GM12878 (cell line): ENCODE measurements at regions not wholly inside any gene's neighbourhood (a gene's known extent, or its start where the extent isn't known, plus 50 kb on each side); places are given as distances from the start of the nearest gene placed in this dataset.

Experiments used
- ATAC-seq: fragments of 200-7000 bp; cut with Tn5 transposase; 3 replicates; pipeline ENCODE4 v1.9.1; 2020; ENCODE audit warnings: mild to moderate bottlenecking, moderate library complexity
- BruUV-seq: library from RNA; stranded (reverse); fragments of 400-500 nt; replicated peaks from 2 replicates; lab custom pipeline; 2021; lab: Mats Ljungman, UMichigan
- CTCF ChIA-PET: fragments of 300-600 bp; sonication (Branson Sonifier 250); formaldehyde crosslinking; extraction: SDS; loops from one replicate; lab custom pipeline; 2021; ENCODE audit warnings: inconsistent platforms; lab: Yijun Ruan, JAX
- POLR2A ChIA-PET: fragments of 350-600 bp; formaldehyde crosslinking; extraction: SDS; loops from one replicate; lab custom pipeline; 2021; ENCODE audit warnings: inconsistent platforms; lab: Charles Lee
- RAD21 ChIA-PET: fragments of 300-600 bp; sonication (Branson Sonifier 250); formaldehyde crosslinking; loops from one replicate; lab custom pipeline; 2023; ENCODE audit warnings: antibody characterized with exemption; ENCODE audit not compliant: unreplicated experiment; lab: Charles Lee
- SMC1A ChIA-PET: fragments of 300-600 bp; sonication (Branson Sonifier 250); formaldehyde crosslinking; loops from one replicate; lab custom pipeline; 2023; ENCODE audit not compliant: unreplicated experiment, uncharacterized antibody; lab: Charles Lee
- DNase-seq: peaks from one replicate; pipeline ENCODE4 v3.0.0-alpha.2; 2011; ENCODE audit warnings: low read depth, low spot score
- FAIRE-seq: peaks from 3 replicates; lab custom pipeline; 2011; peaks lifted over from hg19 to GRCh38; lab: Jason Lieb, UNC
- H2AFZ ChIP-seq: 2 replicates; pipeline ENCODE4 v1.6.0; 2011; ENCODE audit warnings: low read depth, low read length, control low read depth; ENCODE audit not compliant: control insufficient read depth
- H3K27ac ChIP-seq: 2 replicates; pipeline ENCODE4 v1.5.1; 2011; ENCODE audit warnings: control low read depth; ENCODE audit not compliant: control insufficient read depth, insufficient read depth
- H3K27me3 ChIP-seq, 2 experiments: replicated peaks in 1 of 2; 2 replicates each; pipeline versions ENCODE4 v1.6.0 to v1.6.1; 2011; ENCODE audit warnings: low read length in 1 of 2; ENCODE audit not compliant: control insufficient read depth in 2 of 2, insufficient read depth in 2 of 2
- H3K36me3 ChIP-seq, 2 experiments: 2 replicates each; pipeline ENCODE4 v1.5.1; 2011; ENCODE audit warnings: low read length in 1 of 2; ENCODE audit not compliant: control insufficient read depth in 2 of 2, insufficient read depth in 2 of 2
- H3K4me1 ChIP-seq: 2 replicates; pipeline ENCODE4 v1.6.1; 2011; ENCODE audit warnings: mild to moderate bottlenecking, low read length, moderate library complexity, mixed read lengths; ENCODE audit not compliant: control insufficient read depth, insufficient read depth
- H3K4me2 ChIP-seq: 2 replicates; pipeline ENCODE4 v1.6.0; 2011; ENCODE audit warnings: control low read depth; ENCODE audit not compliant: control insufficient read depth, insufficient read depth
- H3K4me3 ChIP-seq: fragments of 200-600 bp; sonication (generic); 2 replicates; pipeline ENCODE4 v1.5.1; 2016
- H3K79me2 ChIP-seq: 2 replicates; pipeline ENCODE4 v1.6.0; 2011; ENCODE audit warnings: low read length; ENCODE audit not compliant: control insufficient read depth, insufficient read depth
- H3K9ac ChIP-seq: 2 replicates; pipeline ENCODE4 v1.8.0; 2011; ENCODE audit warnings: low read length, control low read depth, mixed read lengths; ENCODE audit not compliant: control insufficient read depth, insufficient read depth
- H3K9me3 ChIP-seq: replicated peaks from 3 replicates; pipeline ENCODE4 v1.5.1; 2011; ENCODE audit warnings: mild to moderate bottlenecking, low read length; ENCODE audit not compliant: control insufficient read depth, insufficient read depth
- H4K20me1 ChIP-seq: 2 replicates; pipeline ENCODE4 v1.6.0; 2011; ENCODE audit not compliant: control insufficient read depth, insufficient read depth
- ATF7 ChIP-seq: fragments of 450-650 bp; IDR thresholded peaks from 2 replicates; pipeline ENCODE4 v1.6.1; 2016; ENCODE audit warnings: low read depth, mild to moderate bottlenecking
- CBX5 ChIP-seq: sonication (generic); IDR thresholded peaks from 2 replicates; pipeline ENCODE4 v1.6.1; 2016; ENCODE audit warnings: low read depth, moderate library complexity, mild to moderate bottlenecking, inconsistent platforms
- EED ChIP-seq: sonication (generic); IDR thresholded peaks from 2 replicates; pipeline ENCODE4 v1.6.1; 2016; ENCODE audit warnings: antibody characterized with exemption, low read depth
- NFIC ChIP-seq: IDR thresholded peaks from 2 replicates; pipeline ENCODE4 v1.6.1; 2012; ENCODE audit warnings: low read depth, mild to moderate bottlenecking, inconsistent platforms, low read length, moderate library complexity
- NR2C2 ChIP-seq: IDR thresholded peaks from 2 replicates; pipeline ENCODE4 v1.6.1; 2011; ENCODE audit warnings: borderline replicate concordance, low read depth; ENCODE audit not compliant: control insufficient read depth, insufficient read length
- RAD51 ChIP-seq: fragments of 450-650 bp; IDR thresholded peaks from 2 replicates; pipeline ENCODE4 v1.6.1; 2016; ENCODE audit warnings: moderate library complexity, mild to moderate bottlenecking, inconsistent platforms
- SIN3A ChIP-seq: IDR thresholded peaks from 2 replicates; pipeline ENCODE4 v1.6.1; 2012; ENCODE audit warnings: low read depth, low read length, improper control_type of control experiment
- WGBS: methylation state at CpG from one replicate; pipeline ENCODE4 v1.1.6; 2016; ENCODE audit warnings: low lambda C conversion rate; ENCODE audit not compliant: insufficient replicate concordance, insufficient coverage; ENCODE audit errors: missing lambda C conversion rate; 5-methylcytosine and 5-hydroxymethylcytosine counted together
- in situ Hi-C: fragments of 300-500 bp; cut with MboI; formaldehyde crosslinking; loops from 9 replicates; pipeline ENCODE4 v1.14.3; 2018; ENCODE audit warnings: mixed read lengths
- intact Hi-C: fragments of 100-400 bp; cut with micrococcal nuclease; formaldehyde crosslinking; loops from one replicate; pipeline ENCODE4 v1.14.2; 2022; ENCODE audit not compliant: unreplicated experiment
- TF ChIP-seq, protein P1 (sequence below): fragments of 450-650 bp; conservative IDR thresholded peaks from 2 replicates; pipeline ENCODE4 v1.6.1; 2017; ENCODE audit warnings: mild to moderate bottlenecking, moderate library complexity
- TF ChIP-seq, protein P2 (sequence below): IDR thresholded peaks from 2 replicates; pipeline ENCODE4 v1.6.1; 2011; ENCODE audit warnings: borderline replicate concordance, low read depth, mild to moderate bottlenecking, moderate library complexity, mixed read lengths, low read length; ENCODE audit not compliant: insufficient read depth; ENCODE audit errors: extremely low read length
- TF ChIP-seq, protein P3 (sequence below): IDR thresholded peaks from 2 replicates; pipeline ENCODE4 v1.6.1; 2012; ENCODE audit warnings: low read depth, low read length, improper control_type of control experiment
- TF ChIP-seq, protein P4 (sequence below): fragments of 450-650 bp; formaldehyde crosslinking; IDR thresholded peaks from 2 replicates; pipeline ENCODE4 v1.4.0; 2020; ENCODE audit warnings: mild to moderate bottlenecking, moderate library complexity

GRCh38 chr9:73426269-73426668 lies 274.6 kb downstream of the ANXA1 start:
- H2AFZ ChIP-seq: no peak overlapping the region
- no peak overlapping the region for H3K4me2 ChIP-seq
- no TSS peak for BruUV-seq
- H4K20me1 ChIP-seq: no peaks in the 10 kb centered on the region
- DNase-seq (no peak), FAIRE-seq (no peak), ATAC-seq (no peak)
- no peaks in the 10 kb centered on the region for H3K9me3 ChIP-seq
- no peaks in the 10 kb centered on the region for H3K79me2 ChIP-seq
- TF ChIP-seq CBX5: no peak
- no peak for TF ChIP-seq NR2C2
- no peaks in the 10 kb centered on the region for H3K27me3 ChIP-seq
- intact Hi-C loops: no loop called here
- no peak overlapping the region for H3K4me3 ChIP-seq
- POLR2A ChIA-PET: no interaction called here
- CTCF ChIA-PET: no interaction called here
- H3K9ac ChIP-seq: no peak overlapping the region
- H3K36me3 ChIP-seq: no peaks in the 10 kb centered on the region
- in situ Hi-C loops: no loop called here
- no peak overlapping the region for H3K27ac ChIP-seq
- RAD21 ChIA-PET: no interaction called here
- SMC1A ChIA-PET: interaction anchor here (1.0 to 1.1 kb wide), 2 partner anchors 10 to 91 kb away, joined by 3 to 4 read pairs; no protein-coding TSS in a partner anchor
- WGBS: 1% methylated on average over 5 of the region's 5 CpGs
- no peaks in the 10 kb centered on the region for H3K4me1 ChIP-seq

GRCh38 chr9:73434826-73435225 lies 283.2 kb downstream of the ANXA1 start:
- no peak overlapping the region for H3K4me3 ChIP-seq
- H2AFZ ChIP-seq: no peak overlapping the region
- no peaks in the 10 kb centered on the region for H3K79me2 ChIP-seq
- SMC1A ChIA-PET: interaction anchor here (0.6 to 1.0 kb wide), 2 partner anchors 24 to 27 kb away, joined by 3 read pairs; no protein-coding TSS in a partner anchor
- RAD21 ChIA-PET: no interaction called here
- no peaks in the 10 kb centered on the region for H4K20me1 ChIP-seq
- POLR2A ChIA-PET: no interaction called here
- 17% methylated on average over 2 of the region's 2 CpGs for WGBS
- no peak overlapping the region for H3K4me2 ChIP-seq
- CTCF ChIA-PET: no interaction called here
- H3K9me3 ChIP-seq: no peaks in the 10 kb centered on the region
- intact Hi-C loops: no loop called here
- no TSS peak for BruUV-seq
- no peak overlapping the region for H3K9ac ChIP-seq
- H3K36me3 ChIP-seq: no peaks in the 10 kb centered on the region
- DNase-seq: no peak
- ATAC-seq: no peak
- in situ Hi-C loops: no loop called here
- H3K4me1 ChIP-seq: no peaks in the 10 kb centered on the region
- H3K27me3 ChIP-seq: no peaks in the 10 kb centered on the region
- H3K27ac ChIP-seq: no peak overlapping the region
- no peak for FAIRE-seq
- TF ChIP-seq NFIC (no peak), EED (no peak), RAD51 (no peak), SIN3A (no peak), ATF7 (no peak)
- TF ChIP-seq, protein P1, sequence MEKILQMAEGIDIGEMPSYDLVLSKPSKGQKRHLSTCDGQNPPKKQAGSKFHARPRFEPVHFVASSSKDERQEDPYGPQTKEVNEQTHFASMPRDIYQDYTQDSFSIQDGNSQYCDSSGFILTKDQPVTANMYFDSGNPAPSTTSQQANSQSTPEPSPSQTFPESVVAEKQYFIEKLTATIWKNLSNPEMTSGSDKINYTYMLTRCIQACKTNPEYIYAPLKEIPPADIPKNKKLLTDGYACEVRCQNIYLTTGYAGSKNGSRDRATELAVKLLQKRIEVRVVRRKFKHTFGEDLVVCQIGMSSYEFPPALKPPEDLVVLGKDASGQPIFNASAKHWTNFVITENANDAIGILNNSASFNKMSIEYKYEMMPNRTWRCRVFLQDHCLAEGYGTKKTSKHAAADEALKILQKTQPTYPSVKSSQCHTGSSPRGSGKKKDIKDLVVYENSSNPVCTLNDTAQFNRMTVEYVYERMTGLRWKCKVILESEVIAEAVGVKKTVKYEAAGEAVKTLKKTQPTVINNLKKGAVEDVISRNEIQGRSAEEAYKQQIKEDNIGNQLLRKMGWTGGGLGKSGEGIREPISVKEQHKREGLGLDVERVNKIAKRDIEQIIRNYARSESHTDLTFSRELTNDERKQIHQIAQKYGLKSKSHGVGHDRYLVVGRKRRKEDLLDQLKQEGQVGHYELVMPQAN: no peak
- TF ChIP-seq, protein P2, sequence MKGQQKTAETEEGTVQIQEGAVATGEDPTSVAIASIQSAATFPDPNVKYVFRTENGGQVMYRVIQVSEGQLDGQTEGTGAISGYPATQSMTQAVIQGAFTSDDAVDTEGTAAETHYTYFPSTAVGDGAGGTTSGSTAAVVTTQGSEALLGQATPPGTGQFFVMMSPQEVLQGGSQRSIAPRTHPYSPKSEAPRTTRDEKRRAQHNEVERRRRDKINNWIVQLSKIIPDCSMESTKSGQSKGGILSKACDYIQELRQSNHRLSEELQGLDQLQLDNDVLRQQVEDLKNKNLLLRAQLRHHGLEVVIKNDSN: no peak
- TF ChIP-seq, protein P3, sequence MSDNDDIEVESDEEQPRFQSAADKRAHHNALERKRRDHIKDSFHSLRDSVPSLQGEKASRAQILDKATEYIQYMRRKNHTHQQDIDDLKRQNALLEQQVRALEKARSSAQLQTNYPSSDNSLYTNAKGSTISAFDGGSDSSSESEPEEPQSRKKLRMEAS: no peak
- TF ChIP-seq, protein P4, sequence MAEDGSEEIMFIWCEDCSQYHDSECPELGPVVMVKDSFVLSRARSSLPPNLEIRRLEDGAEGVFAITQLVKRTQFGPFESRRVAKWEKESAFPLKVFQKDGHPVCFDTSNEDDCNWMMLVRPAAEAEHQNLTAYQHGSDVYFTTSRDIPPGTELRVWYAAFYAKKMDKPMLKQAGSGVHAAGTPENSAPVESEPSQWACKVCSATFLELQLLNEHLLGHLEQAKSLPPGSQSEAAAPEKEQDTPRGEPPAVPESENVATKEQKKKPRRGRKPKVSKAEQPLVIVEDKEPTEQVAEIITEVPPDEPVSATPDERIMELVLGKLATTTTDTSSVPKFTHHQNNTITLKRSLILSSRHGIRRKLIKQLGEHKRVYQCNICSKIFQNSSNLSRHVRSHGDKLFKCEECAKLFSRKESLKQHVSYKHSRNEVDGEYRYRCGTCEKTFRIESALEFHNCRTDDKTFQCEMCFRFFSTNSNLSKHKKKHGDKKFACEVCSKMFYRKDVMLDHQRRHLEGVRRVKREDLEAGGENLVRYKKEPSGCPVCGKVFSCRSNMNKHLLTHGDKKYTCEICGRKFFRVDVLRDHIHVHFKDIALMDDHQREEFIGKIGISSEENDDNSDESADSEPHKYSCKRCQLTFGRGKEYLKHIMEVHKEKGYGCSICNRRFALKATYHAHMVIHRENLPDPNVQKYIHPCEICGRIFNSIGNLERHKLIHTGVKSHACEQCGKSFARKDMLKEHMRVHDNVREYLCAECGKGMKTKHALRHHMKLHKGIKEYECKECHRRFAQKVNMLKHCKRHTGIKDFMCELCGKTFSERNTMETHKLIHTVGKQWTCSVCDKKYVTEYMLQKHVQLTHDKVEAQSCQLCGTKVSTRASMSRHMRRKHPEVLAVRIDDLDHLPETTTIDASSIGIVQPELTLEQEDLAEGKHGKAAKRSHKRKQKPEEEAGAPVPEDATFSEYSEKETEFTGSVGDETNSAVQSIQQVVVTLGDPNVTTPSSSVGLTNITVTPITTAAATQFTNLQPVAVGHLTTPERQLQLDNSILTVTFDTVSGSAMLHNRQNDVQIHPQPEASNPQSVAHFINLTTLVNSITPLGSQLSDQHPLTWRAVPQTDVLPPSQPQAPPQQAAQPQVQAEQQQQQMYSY (CRISPR knock-in tag): no peak
